ENCODE measurements at regions not wholly inside any gene's neighbourhood (a gene's known extent, or its start where the extent isn't known, plus 50 kb on each side); places are given as distances from the start of the nearest gene placed in this dataset.

DNA sequence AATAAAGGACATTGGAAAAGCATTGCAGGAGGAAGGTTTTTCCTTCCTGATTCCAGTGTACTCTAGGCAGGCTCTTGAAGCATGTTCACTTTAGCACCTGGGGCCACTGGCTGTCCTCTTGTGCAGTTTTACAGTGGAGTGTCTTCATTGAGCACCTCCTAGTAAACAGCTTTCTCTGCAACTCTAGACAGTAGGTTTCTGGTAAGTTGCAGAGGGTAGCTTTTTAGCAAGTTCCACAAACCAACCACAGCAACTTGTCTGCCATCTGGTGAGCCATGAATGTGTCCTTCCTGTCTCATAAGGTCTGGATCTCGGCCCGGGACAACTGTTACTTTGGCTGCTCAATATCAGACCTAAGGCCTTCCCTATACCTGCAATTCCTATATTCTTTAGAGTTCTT, 488.0 kb downstream of the MAN2A1 start:
- Histone ChIP-seq H3K4ac (ENCODE audit: low read depth, low read length) (no peak overlapping the region), H3K18ac (ENCODE audit: insufficient read length, low read depth, low read length) (no peak overlapping the region), H2BK12ac (ENCODE audit: insufficient read length, low read depth, low read length) (no peak overlapping the region), H3K56ac (ENCODE audit: insufficient read length, low read depth, low read length) (no peak overlapping the region), H4K91ac (ENCODE audit: insufficient read length, low read depth, low read length) (no peak overlapping the region), H2AK5ac (ENCODE audit: insufficient read length, low read length) (no peak overlapping the region), H3K27ac (ENCODE audit: insufficient read length, low read depth, low read length) (no peak overlapping the region), H3K27me3 (ENCODE audit: insufficient read depth, low read length) (no peaks in the 10 kb centered on the region), H3K9me3 (ENCODE audit: control insufficient read depth, low read depth, low read length) (no peaks in the 10 kb centered on the region), H2BK20ac (ENCODE audit: low read depth, low read length, poor library complexity, severe bottlenecking) (no peak overlapping the region), H3K14ac (ENCODE audit: insufficient read depth, low read length) (no peak overlapping the region), H4K20me1 (ENCODE audit: control insufficient read depth, insufficient read depth, insufficient read length) (no peaks in the 10 kb centered on the region), H3K23ac (ENCODE audit: insufficient read length, low read depth, low read length) (no peak overlapping the region), H4K5ac (ENCODE audit: insufficient read length, low read depth, low read length) (no peak overlapping the region), H3K4me2 (ENCODE audit: insufficient read depth, insufficient read length, low read length) (no peak overlapping the region), H2BK5ac (ENCODE audit: insufficient read length, low read length) (no peak overlapping the region), H3K23me2 (ENCODE audit: insufficient read length, low read depth, low read length, poor library complexity, severe bottlenecking) (no peaks in the 10 kb centered on the region), H2AFZ (ENCODE audit: low read length) (no peak overlapping the region), H2BK120ac (ENCODE audit: low read depth, low read length, poor library complexity, severe bottlenecking) (no peak overlapping the region), H3K4me1 (ENCODE audit: insufficient read depth, low read length) (no peaks in the 10 kb centered on the region), H4K8ac (replicated peaks; ENCODE audit: insufficient read length, low read depth, low read length) (no peak overlapping the region), H3K79me1 (ENCODE audit: insufficient read depth, low read depth, low read length, poor library complexity, severe bottlenecking) (no peaks in the 10 kb centered on the region), H3T11ph (ENCODE audit: low read length) (no peak overlapping the region), H3K79me2 (ENCODE audit: insufficient read depth, low read length) (no peaks in the 10 kb centered on the region), H2BK15ac (ENCODE audit: low read depth, low read length) (no peak overlapping the region), H3K9ac (ENCODE audit: extremely low read depth, insufficient read length, low read length) (no peak overlapping the region)
- Mint-ChIP-seq H3K27ac (no peak overlapping the region), H3K4me1 (peaks cover 6 to 10% of the 10 kb centered on the region in 2 experiments), H3K4me3 (no peak overlapping the region), H3K36me3 (ENCODE audit: insufficient read depth in 1 of 3, low read depth in 3 of 3) (no peaks in the 10 kb centered on the region), H3K9me3 (no peaks in the 10 kb centered on the region; a peak in 1 of 5 replicates), H3K27me3 (ENCODE audit: low read depth) (no peaks in the 10 kb centered on the region)
- DNase-seq, result no peak
- no CpG with 5 or more reads among the region's 2 CpGs for WGBS (ENCODE audit: extremely low coverage, insufficient read length, low lambda C conversion rate)
- TF ChIP-seq, protein P1, sequence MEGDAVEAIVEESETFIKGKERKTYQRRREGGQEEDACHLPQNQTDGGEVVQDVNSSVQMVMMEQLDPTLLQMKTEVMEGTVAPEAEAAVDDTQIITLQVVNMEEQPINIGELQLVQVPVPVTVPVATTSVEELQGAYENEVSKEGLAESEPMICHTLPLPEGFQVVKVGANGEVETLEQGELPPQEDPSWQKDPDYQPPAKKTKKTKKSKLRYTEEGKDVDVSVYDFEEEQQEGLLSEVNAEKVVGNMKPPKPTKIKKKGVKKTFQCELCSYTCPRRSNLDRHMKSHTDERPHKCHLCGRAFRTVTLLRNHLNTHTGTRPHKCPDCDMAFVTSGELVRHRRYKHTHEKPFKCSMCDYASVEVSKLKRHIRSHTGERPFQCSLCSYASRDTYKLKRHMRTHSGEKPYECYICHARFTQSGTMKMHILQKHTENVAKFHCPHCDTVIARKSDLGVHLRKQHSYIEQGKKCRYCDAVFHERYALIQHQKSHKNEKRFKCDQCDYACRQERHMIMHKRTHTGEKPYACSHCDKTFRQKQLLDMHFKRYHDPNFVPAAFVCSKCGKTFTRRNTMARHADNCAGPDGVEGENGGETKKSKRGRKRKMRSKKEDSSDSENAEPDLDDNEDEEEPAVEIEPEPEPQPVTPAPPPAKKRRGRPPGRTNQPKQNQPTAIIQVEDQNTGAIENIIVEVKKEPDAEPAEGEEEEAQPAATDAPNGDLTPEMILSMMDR (conservative IDR thresholded peaks at IDR 0.05), result no peak

Data from H9 (cell line).